HepG2 (cell line): ENCODE measurements at regions not wholly inside any gene's neighbourhood (a gene's known extent, or its start where the extent isn't known, plus 50 kb on each side); places are given as distances from the start of the nearest gene placed in this dataset.

Experiments used
- ATAC-seq: fragments of 200-7000 bp; cut with Tn5 transposase; 3 replicates; pipeline ENCODE4 v1.9.1; 2020; ENCODE audit warnings: mild to moderate bottlenecking, moderate library complexity
- BruUV-seq: library from RNA; stranded (reverse); fragments of 400-500 nt; replicated peaks from 2 replicates; lab custom pipeline; 2021; lab: Mats Ljungman, UMichigan
- CTCF ChIA-PET: fragments of 300-600 bp; formaldehyde crosslinking; extraction: SDS; loops from one replicate; lab custom pipeline; 2021; ENCODE audit warnings: low total read pairs, inconsistent platforms, low intra/inter-chr PET ratio; lab: Yijun Ruan, JAX
- POLR2A ChIA-PET: fragments of 350-600 bp; sonication (Branson Sonifier 250); formaldehyde crosslinking; loops from one replicate; lab custom pipeline; 2020; ENCODE audit warnings: antibody characterized with exemption, inconsistent platforms; lab: Yijun Ruan, JAX
- DNase-seq: peaks from one replicate; pipeline ENCODE4 v3.0.0-alpha.2; 2015; ENCODE audit warnings: low spot score
- FAIRE-seq: peaks from 3 replicates; lab custom pipeline; 2011; peaks lifted over from hg19 to GRCh38; lab: Jason Lieb, UNC
- H2AFZ ChIP-seq: one replicate; pipeline ENCODE4 v1.6.1; 2011; ENCODE audit warnings: low read length, inconsistent platforms
- H3K27ac ChIP-seq: fragments of 300-600 bp; 3 replicates; pipeline ENCODE4 v1.8.0; 2011; ENCODE audit warnings: mixed run types, mild to moderate bottlenecking, mixed read lengths, low read length, inconsistent platforms; ENCODE audit not compliant: insufficient read depth; ENCODE audit errors: extremely low read length
- H3K27me3 ChIP-seq, 2 experiments: fragments of 200-600 bp in 1 of 2; 2 replicates in 1 of 2; 3 replicates in 1 of 2; pipeline versions ENCODE4 v1.6.0 to v1.8.0; 2011; ENCODE audit warnings: low read length in 2 of 2, mild to moderate bottlenecking in 2 of 2, moderate library complexity in 2 of 2, inconsistent platforms in 1 of 2; ENCODE audit not compliant: insufficient read depth in 2 of 2, control insufficient read depth in 1 of 2
- H3K36me3 ChIP-seq, 2 experiments: fragments of 200-600 bp in 1 of 2; replicated peaks in 1 of 2; 2 replicates in 1 of 2; 3 replicates in 1 of 2; pipeline versions ENCODE4 v1.5.1 to v1.8.0; 2011; ENCODE audit warnings: low read length in 2 of 2, inconsistent platforms in 1 of 2; ENCODE audit not compliant: insufficient read depth in 2 of 2, control insufficient read depth in 1 of 2
- H3K4me1 ChIP-seq: 2 replicates; pipeline ENCODE4 v1.5.1; 2012; ENCODE audit warnings: low read length, inconsistent platforms; ENCODE audit not compliant: insufficient read depth
- H3K4me2 ChIP-seq: 2 replicates; pipeline ENCODE4 v1.6.0; 2011; ENCODE audit warnings: low read depth, low read length, inconsistent platforms
- H3K4me3 ChIP-seq, 3 experiments: fragments of 200-600 bp in 1 of 3; sonication (generic), shearing (Covaris generic) in 1 of 3; replicated peaks in 1 of 3; 2 replicates each; pipeline ENCODE4 v1.5.1; 2011 to 2016; ENCODE audit warnings: low read length in 3 of 3, inconsistent platforms in 2 of 3, low read depth in 2 of 3, mild to moderate bottlenecking in 2 of 3, control low read depth in 1 of 3, mixed read lengths in 1 of 3; ENCODE audit not compliant: insufficient read depth in 1 of 3
- H3K79me2 ChIP-seq: one replicate; pipeline ENCODE4 v1.6.1; 2011; ENCODE audit warnings: low read length, inconsistent platforms; ENCODE audit not compliant: insufficient read depth
- H3K9ac ChIP-seq: 2 replicates; pipeline ENCODE4 v1.6.0; 2011; ENCODE audit warnings: mild to moderate bottlenecking, low read depth, low read length, inconsistent platforms; ENCODE audit not compliant: insufficient read depth
- H3K9me3 ChIP-seq: 2 replicates; pipeline ENCODE4 v1.5.1; 2012; ENCODE audit warnings: mild to moderate bottlenecking, low read length
- H4K20me1 ChIP-seq: 2 replicates; pipeline ENCODE4 v1.6.0; 2011; ENCODE audit warnings: inconsistent platforms, mild to moderate bottlenecking, low read length, moderate library complexity; ENCODE audit not compliant: insufficient read depth
- ATRX ChIP-seq: sonication (generic); formaldehyde crosslinking; IDR thresholded peaks from 2 replicates; pipeline ENCODE4 v1.4.0; 2020; ENCODE audit warnings: missing genetic modification reagents, borderline replicate concordance
- FOXP1 ChIP-seq, 2 experiments: fragments of 450-650 bp in 1 of 2; IDR thresholded peaks; 2 replicates each; pipeline ENCODE4 v1.6.1; 2017 to 2018; ENCODE audit warnings: antibody characterized with exemption in 1 of 2
- SOX6 ChIP-seq, 2 experiments: fragments of 450-650 bp in 1 of 2; sonication (generic) in 1 of 2; formaldehyde crosslinking in 1 of 2; IDR thresholded peaks; 2 replicates each; pipeline versions ENCODE4 v1.4.0 to v1.6.1; 2017 to 2020; ENCODE audit warnings: antibody characterized with exemption in 1 of 2, mild to moderate bottlenecking in 1 of 2, missing genetic modification reagents in 1 of 2
- TBP ChIP-seq: sonication (generic); formaldehyde crosslinking; IDR thresholded peaks from 2 replicates; pipeline ENCODE4 v1.5.0; 2020; ENCODE audit warnings: missing genetic modification reagents
- TEAD3 ChIP-seq: optimal IDR thresholded peaks from 2 replicates; pipeline ENCODE3; 2016; ENCODE audit warnings: borderline replicate concordance
- U2AF2 ChIP-seq: fragments of 200-400 bp; formaldehyde crosslinking; IDR thresholded peaks from 2 replicates; pipeline ENCODE4 v1.6.1; 2017; ENCODE audit warnings: low read depth, mild to moderate bottlenecking, low read length
- ZFP41 ChIP-seq: sonication (generic); formaldehyde crosslinking; IDR thresholded peaks from 2 replicates; pipeline ENCODE4 v1.4.0; 2020; ENCODE audit warnings: mild to moderate bottlenecking, missing genetic modification reagents, borderline replicate concordance
- ZFP82 ChIP-seq: sonication (generic); formaldehyde crosslinking; IDR thresholded peaks from 2 replicates; pipeline ENCODE4 v1.5.1; 2020; ENCODE audit warnings: mild to moderate bottlenecking, missing genetic modification reagents, borderline replicate concordance
- ZFX ChIP-seq: sonication (generic); formaldehyde crosslinking; IDR thresholded peaks from 2 replicates; pipeline ENCODE4 v1.4.0; 2020; ENCODE audit warnings: mild to moderate bottlenecking, low read depth, missing genetic modification reagents, moderate library complexity
- ZNF350 ChIP-seq: sonication (generic); formaldehyde crosslinking; IDR thresholded peaks from 2 replicates; pipeline ENCODE4 v1.4.0; 2020; ENCODE audit warnings: mild to moderate bottlenecking, low read depth, missing genetic modification reagents, borderline replicate concordance
- ZNF354B ChIP-seq: sonication (generic); formaldehyde crosslinking; IDR thresholded peaks from 2 replicates; pipeline ENCODE4 v1.8.0; 2022; ENCODE audit warnings: mild to moderate bottlenecking, missing genetic modification reagents
- ZNF749 ChIP-seq: sonication (generic); formaldehyde crosslinking; IDR thresholded peaks from 2 replicates; pipeline ENCODE4 v1.8.0; 2022; ENCODE audit warnings: mild to moderate bottlenecking, missing genetic modification reagents, moderate library complexity, borderline replicate concordance
- ZNF792 ChIP-seq: IDR thresholded peaks from 2 replicates; pipeline ENCODE4 v1.6.1; 2016
- ZSCAN31 ChIP-seq: sonication (generic); formaldehyde crosslinking; IDR thresholded peaks from 2 replicates; pipeline ENCODE4 v1.5.0; 2020; ENCODE audit warnings: low read depth, mild to moderate bottlenecking, missing genetic modification reagents
- WGBS: methylation state at CpG from one replicate; pipeline ENCODE4 v1.1.6; 2017; ENCODE audit warnings: low lambda C conversion rate; 5-methylcytosine and 5-hydroxymethylcytosine counted together
- in situ Hi-C: cut with HindIII; loops from 2 replicates; pipeline ENCODE4 v1.10.0; 2017; ENCODE audit warnings: low pct_unique_long_range_greater_than_20kb; ENCODE audit not compliant: extremely low pct_ligation_motif_present
- intact Hi-C: fragments of 100-400 bp; cut with micrococcal nuclease; formaldehyde crosslinking; loops from one replicate; pipeline ENCODE4 v1.10.0; 2022; ENCODE audit not compliant: unreplicated experiment
- TF ChIP-seq, protein P1 (sequence below): sonication (generic); formaldehyde crosslinking; IDR thresholded peaks from 2 replicates; pipeline ENCODE4 v1.8.0; 2022; ENCODE audit warnings: mild to moderate bottlenecking, missing genetic modification reagents, borderline replicate concordance
- TF ChIP-seq, protein P2 (sequence below): sonication (generic); formaldehyde crosslinking; IDR thresholded peaks from 2 replicates; pipeline ENCODE4 v1.5.1; 2020; ENCODE audit warnings: missing genetic modification reagents, mild to moderate bottlenecking, borderline replicate concordance
- TF ChIP-seq, protein P3 (sequence below): sonication (generic); formaldehyde crosslinking; IDR thresholded peaks from 2 replicates; pipeline ENCODE4 v1.5.1; 2020; ENCODE audit warnings: mild to moderate bottlenecking, missing genetic modification reagents, borderline replicate concordance

DNA sequence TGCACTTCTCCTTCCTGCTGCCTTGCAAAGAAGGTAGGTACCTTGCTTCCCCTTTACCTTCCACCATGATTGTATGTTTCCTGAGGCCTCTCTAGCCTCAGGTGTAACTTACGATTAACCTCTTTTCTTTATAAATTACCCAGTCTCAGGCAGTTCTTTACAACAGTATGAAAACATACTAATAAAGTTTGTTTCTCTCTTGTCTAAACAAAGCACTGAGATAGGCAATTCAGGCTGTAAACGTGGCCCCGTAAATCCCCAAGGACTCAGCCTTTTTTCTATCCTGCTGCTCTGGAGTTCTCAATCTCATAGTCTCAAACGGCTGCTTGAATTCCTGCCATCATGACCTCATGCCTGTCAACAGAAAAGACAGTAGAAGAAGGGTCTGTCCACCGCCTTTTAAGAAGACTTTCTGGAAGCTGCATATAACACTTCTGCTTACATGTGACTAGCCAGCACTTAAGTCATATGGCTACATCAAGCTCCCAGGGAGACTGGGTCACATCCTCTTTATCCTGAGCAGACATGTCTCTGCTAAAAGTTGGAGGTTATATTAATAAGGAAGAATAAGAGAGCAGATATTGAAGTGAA, 257.8 kb downstream of the EBLN2 start:
- ChIA-PET CTCF (no interaction called here), POLR2A (no interaction called here)

More for the DNA sequence above, 257.8 kb downstream of the EBLN2 start:
- intact Hi-C loops (no loop called here), in situ Hi-C loops (no loop called here)
- H3K79me2 ChIP-seq: no peaks in the 10 kb centered on the region
- H3K9me3 ChIP-seq: no peaks in the 10 kb centered on the region
- no peaks in the 10 kb centered on the region for H3K4me1 ChIP-seq
- TF ChIP-seq ZFP82 (no peak), TEAD3 (no peak), ZFP41 (CRISPR knock-in tag) (no peak), ZNF354B (no peak), ZNF350 (CRISPR knock-in tag) (no peak), SOX6 (IDR thresholded peaks at IDR 0.05) (no peak), SOX6 (CRISPR knock-in tag; IDR thresholded peaks at IDR 0.05) (no peak), ATRX (CRISPR knock-in tag) (no peak), ZSCAN31 (no peak), U2AF2 (no peak), ZNF792 (CRISPR knock-in tag) (no peak), FOXP1 (IDR thresholded peaks at IDR 0.05) (no peak), FOXP1 (CRISPR knock-in tag; IDR thresholded peaks at IDR 0.05) (no peak), TBP (CRISPR knock-in tag) (no peak), ZNF749 (CRISPR knock-in tag) (no peak), ZFX (CRISPR knock-in tag) (no peak)
- TF ChIP-seq, protein P1, sequence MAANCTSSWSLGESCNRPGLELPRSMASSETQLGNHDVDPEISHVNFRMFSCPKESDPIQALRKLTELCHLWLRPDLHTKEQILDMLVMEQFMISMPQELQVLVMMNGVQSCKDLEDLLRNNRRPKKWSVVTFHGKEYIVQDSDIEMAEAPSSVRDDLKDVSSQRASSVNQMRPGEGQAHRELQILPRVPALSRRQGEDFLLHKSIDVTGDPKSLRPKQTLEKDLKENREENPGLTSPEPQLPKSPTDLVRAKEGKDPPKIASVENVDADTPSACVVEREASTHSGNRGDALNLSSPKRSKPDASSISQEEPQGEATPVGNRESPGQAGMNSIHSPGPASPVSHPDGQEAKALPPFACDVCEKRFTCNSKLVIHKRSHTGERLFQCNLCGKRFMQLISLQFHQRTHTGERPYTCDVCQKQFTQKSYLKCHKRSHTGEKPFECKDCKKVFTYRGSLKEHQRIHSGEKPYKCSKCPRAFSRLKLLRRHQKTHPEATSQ (CRISPR knock-in tag): no peak
- TF ChIP-seq, protein P2, sequence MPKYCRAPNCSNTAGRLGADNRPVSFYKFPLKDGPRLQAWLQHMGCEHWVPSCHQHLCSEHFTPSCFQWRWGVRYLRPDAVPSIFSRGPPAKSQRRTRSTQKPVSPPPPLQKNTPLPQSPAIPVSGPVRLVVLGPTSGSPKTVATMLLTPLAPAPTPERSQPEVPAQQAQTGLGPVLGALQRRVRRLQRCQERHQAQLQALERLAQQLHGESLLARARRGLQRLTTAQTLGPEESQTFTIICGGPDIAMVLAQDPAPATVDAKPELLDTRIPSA (CRISPR knock-in tag): no peak
- TF ChIP-seq, protein P3, sequence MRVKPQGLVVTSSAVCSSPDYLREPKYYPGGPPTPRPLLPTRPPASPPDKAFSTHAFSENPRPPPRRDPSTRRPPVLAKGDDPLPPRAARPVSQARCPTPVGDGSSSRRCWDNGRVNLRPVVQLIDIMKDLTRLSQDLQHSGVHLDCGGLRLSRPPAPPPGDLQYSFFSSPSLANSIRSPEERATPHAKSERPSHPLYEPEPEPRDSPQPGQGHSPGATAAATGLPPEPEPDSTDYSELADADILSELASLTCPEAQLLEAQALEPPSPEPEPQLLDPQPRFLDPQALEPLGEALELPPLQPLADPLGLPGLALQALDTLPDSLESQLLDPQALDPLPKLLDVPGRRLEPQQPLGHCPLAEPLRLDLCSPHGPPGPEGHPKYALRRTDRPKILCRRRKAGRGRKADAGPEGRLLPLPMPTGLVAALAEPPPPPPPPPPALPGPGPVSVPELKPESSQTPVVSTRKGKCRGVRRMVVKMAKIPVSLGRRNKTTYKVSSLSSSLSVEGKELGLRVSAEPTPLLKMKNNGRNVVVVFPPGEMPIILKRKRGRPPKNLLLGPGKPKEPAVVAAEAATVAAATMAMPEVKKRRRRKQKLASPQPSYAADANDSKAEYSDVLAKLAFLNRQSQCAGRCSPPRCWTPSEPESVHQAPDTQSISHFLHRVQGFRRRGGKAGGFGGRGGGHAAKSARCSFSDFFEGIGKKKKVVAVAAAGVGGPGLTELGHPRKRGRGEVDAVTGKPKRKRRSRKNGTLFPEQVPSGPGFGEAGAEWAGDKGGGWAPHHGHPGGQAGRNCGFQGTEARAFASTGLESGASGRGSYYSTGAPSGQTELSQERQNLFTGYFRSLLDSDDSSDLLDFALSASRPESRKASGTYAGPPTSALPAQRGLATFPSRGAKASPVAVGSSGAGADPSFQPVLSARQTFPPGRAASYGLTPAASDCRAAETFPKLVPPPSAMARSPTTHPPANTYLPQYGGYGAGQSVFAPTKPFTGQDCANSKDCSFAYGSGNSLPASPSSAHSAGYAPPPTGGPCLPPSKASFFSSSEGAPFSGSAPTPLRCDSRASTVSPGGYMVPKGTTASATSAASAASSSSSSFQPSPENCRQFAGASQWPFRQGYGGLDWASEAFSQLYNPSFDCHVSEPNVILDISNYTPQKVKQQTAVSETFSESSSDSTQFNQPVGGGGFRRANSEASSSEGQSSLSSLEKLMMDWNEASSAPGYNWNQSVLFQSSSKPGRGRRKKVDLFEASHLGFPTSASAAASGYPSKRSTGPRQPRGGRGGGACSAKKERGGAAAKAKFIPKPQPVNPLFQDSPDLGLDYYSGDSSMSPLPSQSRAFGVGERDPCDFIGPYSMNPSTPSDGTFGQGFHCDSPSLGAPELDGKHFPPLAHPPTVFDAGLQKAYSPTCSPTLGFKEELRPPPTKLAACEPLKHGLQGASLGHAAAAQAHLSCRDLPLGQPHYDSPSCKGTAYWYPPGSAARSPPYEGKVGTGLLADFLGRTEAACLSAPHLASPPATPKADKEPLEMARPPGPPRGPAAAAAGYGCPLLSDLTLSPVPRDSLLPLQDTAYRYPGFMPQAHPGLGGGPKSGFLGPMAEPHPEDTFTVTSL (CRISPR knock-in tag): no peak
- no peaks in the 10 kb centered on the region for H4K20me1 ChIP-seq
- BruUV-seq: no TSS peak
- no peak overlapping the region for H3K9ac ChIP-seq
- no peak for ATAC-seq
- H2AFZ ChIP-seq: no peak overlapping the region
- no peaks in the 10 kb centered on the region for H3K36me3 ChIP-seq
- no peak for DNase-seq
- no peak for FAIRE-seq
- WGBS: 39% methylated on average over 5 of the region's 5 CpGs
- no peak overlapping the region for H3K27ac ChIP-seq
- H3K4me3 ChIP-seq: no peak overlapping the region
- H3K4me2 ChIP-seq: no peak overlapping the region
- H3K27me3 ChIP-seq: no peaks in the 10 kb centered on the region
